CD4-positive, alpha-beta T cell (primary cell): ENCODE measurements at regions not wholly inside any gene's neighbourhood (a gene's known extent, or its start where the extent isn't known, plus 50 kb on each side); places are given as distances from the start of the nearest gene placed in this dataset.

Experiments
- ATAC-seq: fragments of 200-7000 bp; cut with Tn5 transposase; one replicate; pipeline ENCODE4 v1.10.0; 2022; ENCODE audit warnings: mild to moderate bottlenecking; ENCODE audit not compliant: poor library complexity
- CTCF ChIA-PET: fragments of 350-600 bp; sonication (Branson Sonifier 250); formaldehyde crosslinking; loops from one replicate; lab custom pipeline; 2021; ENCODE audit warnings: antibody characterized with exemption, inconsistent platforms; lab: Charles Lee
- POLR2A ChIA-PET: fragments of 350-600 bp; sonication (Branson Sonifier 250); formaldehyde crosslinking; loops from one replicate; lab custom pipeline; 2021; ENCODE audit warnings: antibody characterized with exemption, inconsistent platforms; lab: Charles Lee
- DNase-seq, 14 experiments: peaks; one replicate each; pipeline ENCODE4 v3.0.0-alpha.2; 2013 to 2020; ENCODE audit warnings: mixed read lengths in 2 of 14
- H3K27ac ChIP-seq, 2 donors: one replicate each; pipeline versions ENCODE4 v1.5.1 to v1.7.0; 2013; ENCODE audit warnings: low read length in 2 of 2, low read depth in 1 of 2, mild to moderate bottlenecking in 1 of 2
- H3K27me3 ChIP-seq, 2 experiments: 1 replicate in 1 of 2; 2 replicates in 1 of 2; pipeline versions ENCODE4 v1.6.1 to v1.7.0; 2013; ENCODE audit warnings: low read length in 2 of 2, control low read depth in 1 of 2, mild to moderate bottlenecking in 1 of 2, moderate library complexity in 1 of 2; ENCODE audit not compliant: insufficient read depth in 2 of 2, control insufficient read depth in 1 of 2
- H3K36me3 ChIP-seq: one replicate; pipeline ENCODE4 v1.6.1; 2013; ENCODE audit warnings: low read length, control low read depth; ENCODE audit not compliant: insufficient read depth
- H3K4me1 ChIP-seq: one replicate; pipeline ENCODE4 v1.6.1; 2013; ENCODE audit warnings: low read length, control low read depth; ENCODE audit not compliant: insufficient read depth
- H3K4me3 ChIP-seq: one replicate; pipeline ENCODE4 v1.5.1; 2013; ENCODE audit warnings: mild to moderate bottlenecking, low read length, moderate library complexity
- H3K9me3 ChIP-seq, 2 experiments: 1 replicate in 1 of 2; 2 replicates in 1 of 2; pipeline versions ENCODE4 v1.6.1 to v1.7.0; 2013; ENCODE audit warnings: low read length in 2 of 2, mild to moderate bottlenecking in 2 of 2, control low read depth in 1 of 2, moderate library complexity in 1 of 2; ENCODE audit not compliant: control insufficient read depth in 1 of 2, insufficient read depth in 1 of 2
- H3K27ac Mint-ChIP-seq: one replicate; pipeline ENCODE4 v1.8.0; 2020; ENCODE audit warnings: mixed read lengths
- H3K27me3 Mint-ChIP-seq: one replicate; pipeline ENCODE4 v1.8.0; 2021; ENCODE audit warnings: mixed read lengths
- H3K36me3 Mint-ChIP-seq: one replicate; pipeline ENCODE4 v1.8.0; 2021; ENCODE audit warnings: low read depth, mixed read lengths
- H3K4me1 Mint-ChIP-seq: one replicate; pipeline ENCODE4 v1.8.0; 2021; ENCODE audit warnings: low read depth, mixed read lengths
- H3K4me3 Mint-ChIP-seq: one replicate; pipeline ENCODE4 v1.8.0; 2020; ENCODE audit warnings: mild to moderate bottlenecking, mixed read lengths
- H3K9me3 Mint-ChIP-seq: one replicate; pipeline ENCODE4 v1.8.0; 2020; ENCODE audit warnings: mixed read lengths
- intact Hi-C, 2 experiments: fragments of 100-400 bp; cut with DNase I in 1 of 2; cut with micrococcal nuclease in 1 of 2; formaldehyde crosslinking; loops; one replicate each; pipeline versions ENCODE4 v1.15.1 to v1.9.0; 2023 to 2025; cut with DNase I, micrococcal nuclease
- TF ChIP-seq, protein P1 (sequence below): fragments of 200-600 bp; IDR thresholded peaks from one replicate; pipeline ENCODE4 v1.8.0; 2022; ENCODE audit warnings: antibody characterized with exemption, mild to moderate bottlenecking

- H3K27me3 Mint-ChIP-seq: no peaks in the 10 kb centered on the region
- no peak overlapping the region for H3K4me3 Mint-ChIP-seq
- no peak overlapping the region for H3K27ac Mint-ChIP-seq
- POLR2A ChIA-PET: interaction anchor here (1.0 kb wide), 1 partner anchor 128 kb away, joined by 3 read pairs; no protein-coding TSS in a partner anchor
- ATAC-seq (no peak), DNase-seq (no peak)
- TF ChIP-seq, protein P1, sequence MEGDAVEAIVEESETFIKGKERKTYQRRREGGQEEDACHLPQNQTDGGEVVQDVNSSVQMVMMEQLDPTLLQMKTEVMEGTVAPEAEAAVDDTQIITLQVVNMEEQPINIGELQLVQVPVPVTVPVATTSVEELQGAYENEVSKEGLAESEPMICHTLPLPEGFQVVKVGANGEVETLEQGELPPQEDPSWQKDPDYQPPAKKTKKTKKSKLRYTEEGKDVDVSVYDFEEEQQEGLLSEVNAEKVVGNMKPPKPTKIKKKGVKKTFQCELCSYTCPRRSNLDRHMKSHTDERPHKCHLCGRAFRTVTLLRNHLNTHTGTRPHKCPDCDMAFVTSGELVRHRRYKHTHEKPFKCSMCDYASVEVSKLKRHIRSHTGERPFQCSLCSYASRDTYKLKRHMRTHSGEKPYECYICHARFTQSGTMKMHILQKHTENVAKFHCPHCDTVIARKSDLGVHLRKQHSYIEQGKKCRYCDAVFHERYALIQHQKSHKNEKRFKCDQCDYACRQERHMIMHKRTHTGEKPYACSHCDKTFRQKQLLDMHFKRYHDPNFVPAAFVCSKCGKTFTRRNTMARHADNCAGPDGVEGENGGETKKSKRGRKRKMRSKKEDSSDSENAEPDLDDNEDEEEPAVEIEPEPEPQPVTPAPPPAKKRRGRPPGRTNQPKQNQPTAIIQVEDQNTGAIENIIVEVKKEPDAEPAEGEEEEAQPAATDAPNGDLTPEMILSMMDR: no peak
- Histone ChIP-seq H3K4me1 (no peaks in the 10 kb centered on the region), H3K27ac (no peak overlapping the region), H3K36me3 (no peaks in the 10 kb centered on the region), H3K27me3 (no peaks in the 10 kb centered on the region), H3K9me3 (no peaks in the 10 kb centered on the region), H3K4me3 (no peak overlapping the region)
- no peaks in the 10 kb centered on the region for H3K9me3 Mint-ChIP-seq
- peaks cover 10% of the 10 kb centered on the region for H3K4me1 Mint-ChIP-seq
- intact Hi-C loops: no loop called here
- H3K36me3 Mint-ChIP-seq: no peaks in the 10 kb centered on the region
- CTCF ChIA-PET: no interaction called here
Measured at GRCh38 chr2:12278217-12278750, 438.5 kb upstream of the TRIB2 start.

DNA sequence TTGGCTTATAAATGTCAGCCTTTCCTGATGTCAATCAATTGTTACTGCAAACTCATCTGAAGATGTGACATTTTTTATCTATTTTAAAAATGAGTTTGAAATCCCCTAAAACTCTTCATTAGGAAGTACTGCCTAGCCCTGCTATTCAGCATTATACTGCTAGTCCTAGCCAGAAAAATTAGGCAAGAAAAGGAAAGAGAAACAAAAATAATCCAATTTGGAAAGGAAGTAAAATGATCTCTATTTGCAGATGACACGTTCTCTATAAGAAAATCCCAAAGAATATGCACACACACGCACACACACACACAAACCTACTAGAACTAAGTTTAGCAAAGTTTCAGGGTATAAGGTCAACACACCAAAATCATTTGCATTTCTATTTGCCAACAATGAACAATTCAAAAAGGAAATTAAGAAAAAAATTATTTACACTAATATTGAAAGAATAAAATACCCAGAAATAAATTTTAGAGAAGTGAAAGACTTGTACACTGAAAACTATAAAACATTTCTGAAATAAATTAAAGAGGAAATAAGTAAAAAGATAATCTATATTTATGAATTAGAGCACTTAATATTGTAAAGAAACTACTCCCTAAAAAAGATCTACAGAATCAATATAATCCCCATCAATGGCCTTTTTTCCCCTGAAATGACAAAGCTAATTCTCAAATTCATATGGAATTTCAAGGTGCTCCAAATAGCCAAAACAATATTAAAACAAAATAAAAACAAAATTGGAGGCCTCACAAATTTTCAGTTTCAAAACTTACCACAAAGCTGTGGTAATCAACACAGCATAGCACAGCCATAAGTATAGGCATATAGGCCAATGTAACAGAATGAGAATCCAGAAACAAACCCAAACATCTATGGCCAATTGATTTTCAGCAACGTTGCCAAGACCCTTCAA lies 433.7 kb upstream of the TRIB2 start:
- H3K4me1 Mint-ChIP-seq: peaks cover 20% of the 10 kb centered on the region
- Histone ChIP-seq H3K4me1 (peaks cover 8% of the 10 kb centered on the region), H3K4me3 (no peak overlapping the region), H3K27me3 (no peaks in the 10 kb centered on the region), H3K9me3 (no peaks in the 10 kb centered on the region), H3K27ac (no peak overlapping the region), H3K36me3 (no peaks in the 10 kb centered on the region)
- H3K27ac Mint-ChIP-seq: no peak overlapping the region
- ATAC-seq: no peak
- DNase-seq: no peak
- intact Hi-C loops: no loop called here
- no peak overlapping the region for H3K4me3 Mint-ChIP-seq
- no peaks in the 10 kb centered on the region for H3K36me3 Mint-ChIP-seq
- ChIA-PET CTCF (no interaction called here), POLR2A (interaction anchor here (0.7 kb wide), 1 partner anchor 313 kb away, joined by 3 read pairs; no protein-coding TSS in a partner anchor)
- TF ChIP-seq, protein P1: no peak
- no peaks in the 10 kb centered on the region for H3K27me3 Mint-ChIP-seq
- no peaks in the 10 kb centered on the region for H3K9me3 Mint-ChIP-seq

DNA sequence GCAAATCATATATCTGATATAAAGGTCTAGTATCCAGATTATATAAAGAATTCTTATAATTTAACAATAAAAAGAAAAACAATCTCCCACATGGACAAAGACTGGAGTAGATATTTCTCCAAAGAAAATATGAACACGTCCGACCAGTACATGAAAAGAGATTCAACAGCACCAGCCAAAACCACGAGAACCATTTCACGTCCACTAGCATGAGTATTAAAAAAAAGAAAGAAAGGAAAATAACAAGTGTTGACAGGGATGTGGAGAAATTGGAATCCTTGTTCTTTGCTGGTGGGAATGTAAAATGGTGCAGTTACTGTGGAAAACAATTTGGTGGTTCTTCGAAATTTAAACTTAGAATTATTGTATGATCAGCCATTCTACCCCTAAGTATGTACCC lies 432.7 kb upstream of the TRIB2 start:
- H3K27ac ChIP-seq: no peak overlapping the region
- no peaks in the 10 kb centered on the region for H3K36me3 ChIP-seq
- H3K36me3 Mint-ChIP-seq: no peaks in the 10 kb centered on the region
- ChIA-PET CTCF (no interaction called here), POLR2A (no interaction called here)
- H3K4me3 Mint-ChIP-seq: no peak overlapping the region
- peaks cover 8% of the 10 kb centered on the region for H3K4me1 ChIP-seq
- no peaks in the 10 kb centered on the region for H3K9me3 ChIP-seq
- TF ChIP-seq, protein P1: no peak
- no peak overlapping the region for H3K4me3 ChIP-seq
- H3K27me3 Mint-ChIP-seq: no peaks in the 10 kb centered on the region
- no peak overlapping the region for H3K27ac Mint-ChIP-seq
- H3K9me3 Mint-ChIP-seq: no peaks in the 10 kb centered on the region
- DNase-seq (no peak), ATAC-seq (no peak)
- peaks cover 20% of the 10 kb centered on the region for H3K4me1 Mint-ChIP-seq
- no peaks in the 10 kb centered on the region for H3K27me3 ChIP-seq
- intact Hi-C loops: no loop called here
